ENCODE measurements at regions not wholly inside any gene's neighbourhood (a gene's known extent, or its start where the extent isn't known, plus 50 kb on each side); places are given as distances from the start of the nearest gene placed in this dataset.

DNA sequence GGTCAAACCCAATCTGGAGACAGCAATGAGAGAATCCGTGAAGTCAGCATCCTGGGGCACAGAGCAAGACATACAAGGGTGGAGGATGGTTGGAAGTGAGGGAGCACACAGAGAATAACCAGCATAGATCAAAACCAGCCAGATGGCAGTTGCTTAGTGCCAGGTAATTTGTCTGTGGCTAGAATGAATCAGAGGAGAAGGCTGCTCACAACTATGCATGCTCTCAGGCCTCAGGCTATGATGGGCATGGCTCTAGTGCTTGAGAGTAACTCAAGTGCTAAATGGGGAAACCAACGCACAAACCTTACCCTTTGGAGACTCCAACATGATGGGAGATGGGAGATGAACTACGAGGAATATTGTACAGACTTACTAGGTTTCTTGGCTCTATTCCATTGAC lies 160.8 kb downstream of the DMRT2 start:
- H3K4me1 ChIP-seq (ENCODE audit: control insufficient read depth in 2 of 2, insufficient read depth in 1 of 2, low read depth in 1 of 2, low read length in 2 of 2): no peaks in the 10 kb centered on the region
- no peaks in the 10 kb centered on the region for H3K79me1 ChIP-seq (ENCODE audit: low read depth, low read length)
- H3K27ac ChIP-seq (replicated peaks; ENCODE audit: low read length): no peak overlapping the region
- no peak overlapping the region for H2AFZ ChIP-seq (ENCODE audit: low read length)
- H3K9ac ChIP-seq (ENCODE audit: low read depth, low read length, poor library complexity): no peak overlapping the region
- no peaks in the 10 kb centered on the region for H3K27me3 ChIP-seq (ENCODE audit: control insufficient read depth in 3 of 3, insufficient read depth in 3 of 3, low read depth in 1 of 3, low read length in 3 of 3)
- no peak overlapping the region for H4K91ac ChIP-seq (ENCODE audit: low read depth, low read length, poor library complexity)
- no peak overlapping the region for H3K14ac ChIP-seq (ENCODE audit: low read length)
- no CpG with 5 or more reads among the region's 3 CpGs for WGBS, 2 donors (ENCODE audit: extremely low coverage in 2 of 2, insufficient read length in 2 of 2, insufficient replicate concordance in 1 of 2)
- H3K4ac ChIP-seq (ENCODE audit: low read length): no peak overlapping the region
- no peaks in the 10 kb centered on the region for H3K9me3 ChIP-seq (replicated peaks in 1 of 2; ENCODE audit: control insufficient read depth in 2 of 2, insufficient read depth in 1 of 2, low read depth in 1 of 2, low read length in 2 of 2)
- H2BK5ac ChIP-seq (ENCODE audit: low read length): no peak overlapping the region
- H4K8ac ChIP-seq (ENCODE audit: low read depth, low read length): no peak overlapping the region
- H2BK15ac ChIP-seq (ENCODE audit: low read length): no peak overlapping the region
- no peak overlapping the region for H2AK5ac ChIP-seq (ENCODE audit: low read depth, low read length)
- H3K4me2 ChIP-seq (ENCODE audit: insufficient read depth, low read length, poor library complexity, severe bottlenecking): no peak overlapping the region
- no peak overlapping the region for H3K23ac ChIP-seq (ENCODE audit: low read depth, low read length, poor library complexity)
- H3K36me3 ChIP-seq (replicated peaks in 1 of 2; ENCODE audit: control insufficient read depth in 2 of 2, insufficient read depth in 2 of 2, low read length in 2 of 2): no peaks in the 10 kb centered on the region
- no peak overlapping the region for H2BK12ac ChIP-seq (ENCODE audit: low read length)
- no peak for DNase-seq (ENCODE audit: low spot score)
- no peak overlapping the region for H3K4me3 ChIP-seq (ENCODE audit: low read length in 2 of 2)
- no peak overlapping the region for H2BK120ac ChIP-seq (ENCODE audit: low read depth, low read length)
- H3K18ac ChIP-seq (ENCODE audit: low read length): no peak overlapping the region

DNA sequence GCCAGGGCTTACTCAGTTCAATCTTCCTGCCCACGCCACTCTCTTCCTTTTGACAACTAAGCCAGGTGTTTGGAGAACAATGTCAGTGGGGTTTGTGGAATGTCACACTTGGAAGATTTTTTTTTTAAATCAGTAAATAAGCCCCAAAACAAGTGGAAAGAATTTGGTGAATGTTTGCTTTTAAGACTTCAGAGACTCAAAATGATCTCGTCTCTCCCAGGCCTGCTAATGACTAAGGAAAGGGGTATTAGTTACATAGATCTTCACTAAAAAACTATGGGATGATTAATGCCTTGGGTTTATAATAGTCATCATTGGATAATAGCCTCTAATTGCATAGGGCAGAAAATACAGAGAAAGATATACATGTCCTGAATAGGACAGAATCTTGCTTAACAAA lies 166.4 kb downstream of the DMRT2 start:
- no peak for DNase-seq (ENCODE audit: low spot score)
- Histone ChIP-seq H3K9ac (ENCODE audit: low read depth, low read length, poor library complexity) (no peak overlapping the region), H2BK5ac (ENCODE audit: low read length) (no peak overlapping the region), H3K27ac (replicated peaks; ENCODE audit: low read length) (no peak overlapping the region), H3K4me3 (ENCODE audit: low read length in 2 of 2) (no peak overlapping the region), H3K4ac (ENCODE audit: low read length) (no peak overlapping the region), H3K4me1 (ENCODE audit: control insufficient read depth in 2 of 2, insufficient read depth in 1 of 2, low read depth in 1 of 2, low read length in 2 of 2) (peaks cover 0 to 5% of the 10 kb centered on the region in 2 donors), H4K8ac (ENCODE audit: low read depth, low read length) (no peak overlapping the region), H3K27me3 (ENCODE audit: control insufficient read depth in 3 of 3, insufficient read depth in 3 of 3, low read depth in 1 of 3, low read length in 3 of 3) (no peaks in the 10 kb centered on the region), H3K18ac (ENCODE audit: low read length) (no peak overlapping the region), H4K91ac (ENCODE audit: low read depth, low read length, poor library complexity) (no peak overlapping the region), H2BK12ac (ENCODE audit: low read length) (no peak overlapping the region), H3K9me3 (replicated peaks in 1 of 2; ENCODE audit: control insufficient read depth in 2 of 2, insufficient read depth in 1 of 2, low read depth in 1 of 2, low read length in 2 of 2) (no peaks in the 10 kb centered on the region), H2AK5ac (ENCODE audit: low read depth, low read length) (no peak overlapping the region), H3K79me1 (ENCODE audit: low read depth, low read length) (no peaks in the 10 kb centered on the region), H3K14ac (ENCODE audit: low read length) (no peak overlapping the region), H2AFZ (ENCODE audit: low read length) (no peak overlapping the region), H2BK120ac (ENCODE audit: low read depth, low read length) (no peak overlapping the region), H3K4me2 (ENCODE audit: insufficient read depth, low read length, poor library complexity, severe bottlenecking) (no peak overlapping the region), H2BK15ac (ENCODE audit: low read length) (no peak overlapping the region), H3K23ac (ENCODE audit: low read depth, low read length, poor library complexity) (no peak overlapping the region), H3K36me3 (replicated peaks in 1 of 2; ENCODE audit: control insufficient read depth in 2 of 2, insufficient read depth in 2 of 2, low read length in 2 of 2) (no peaks in the 10 kb centered on the region)
- WGBS, 2 donors (ENCODE audit: extremely low coverage in 2 of 2, insufficient read length in 2 of 2, insufficient replicate concordance in 1 of 2): no CpG with 5 or more reads among the region's 2 CpGs

DNA sequence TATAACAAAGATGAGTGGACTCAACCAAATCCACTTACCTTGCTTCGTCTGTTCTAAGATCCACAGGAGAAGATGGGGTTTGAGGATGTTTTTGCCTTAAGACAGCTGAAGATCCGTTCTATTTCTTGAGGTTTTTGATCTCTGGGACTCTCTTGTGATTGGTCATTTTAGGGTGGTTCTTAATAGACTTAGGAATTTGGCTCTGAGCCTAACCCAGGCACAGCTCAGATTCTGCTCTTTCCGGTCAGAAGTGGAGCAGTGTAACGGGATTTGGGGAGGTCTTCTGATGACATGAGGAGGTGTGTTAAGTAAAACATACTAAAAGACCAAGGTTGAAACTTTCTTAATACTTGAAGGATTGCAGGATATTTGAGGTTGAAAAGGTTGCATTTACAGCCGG lies 166.9 kb downstream of the DMRT2 start:
- H2BK12ac ChIP-seq (ENCODE audit: low read length): no peak overlapping the region
- peaks cover 3% of the 10 kb centered on the region for H3K79me1 ChIP-seq (ENCODE audit: low read depth, low read length)
- H2BK120ac ChIP-seq (ENCODE audit: low read depth, low read length): no peak overlapping the region
- H2AK5ac ChIP-seq (ENCODE audit: low read depth, low read length): no peak overlapping the region
- H3K9me3 ChIP-seq (replicated peaks in 1 of 2; ENCODE audit: control insufficient read depth in 2 of 2, insufficient read depth in 1 of 2, low read depth in 1 of 2, low read length in 2 of 2): no peaks in the 10 kb centered on the region
- DNase-seq (ENCODE audit: low spot score): no peak
- no peaks in the 10 kb centered on the region for H3K27me3 ChIP-seq (ENCODE audit: control insufficient read depth in 3 of 3, insufficient read depth in 3 of 3, low read depth in 1 of 3, low read length in 3 of 3)
- no peak overlapping the region for H3K4me3 ChIP-seq (ENCODE audit: low read length in 2 of 2)
- no peak overlapping the region for H3K9ac ChIP-seq (ENCODE audit: low read depth, low read length, poor library complexity)
- H2BK5ac ChIP-seq (ENCODE audit: low read length): no peak overlapping the region
- H3K4me2 ChIP-seq (ENCODE audit: insufficient read depth, low read length, poor library complexity, severe bottlenecking): no peak overlapping the region
- no peak overlapping the region for H3K4ac ChIP-seq (ENCODE audit: low read length)
- no peak overlapping the region for H3K27ac ChIP-seq (replicated peaks; ENCODE audit: low read length)
- H3K14ac ChIP-seq (ENCODE audit: low read length): no peak overlapping the region
- no peak overlapping the region for H3K18ac ChIP-seq (ENCODE audit: low read length)
- H3K23ac ChIP-seq (ENCODE audit: low read depth, low read length, poor library complexity): no peak overlapping the region
- H4K8ac ChIP-seq (ENCODE audit: low read depth, low read length): no peak overlapping the region
- H3K4me1 ChIP-seq (ENCODE audit: control insufficient read depth in 2 of 2, insufficient read depth in 1 of 2, low read depth in 1 of 2, low read length in 2 of 2): peaks cover 0 to 5% of the 10 kb centered on the region in 2 donors
- H4K91ac ChIP-seq (ENCODE audit: low read depth, low read length, poor library complexity): no peak overlapping the region
- H3K36me3 ChIP-seq (replicated peaks in 1 of 2; ENCODE audit: control insufficient read depth in 2 of 2, insufficient read depth in 2 of 2, low read length in 2 of 2): no peaks in the 10 kb centered on the region
- H2BK15ac ChIP-seq (ENCODE audit: low read length): no peak overlapping the region
- WGBS, 2 donors (ENCODE audit: extremely low coverage in 2 of 2, insufficient read length in 2 of 2, insufficient replicate concordance in 1 of 2): no CpG with 5 or more reads among the region's 5 CpGs
- no peak overlapping the region for H2AFZ ChIP-seq (ENCODE audit: low read length)

DNA sequence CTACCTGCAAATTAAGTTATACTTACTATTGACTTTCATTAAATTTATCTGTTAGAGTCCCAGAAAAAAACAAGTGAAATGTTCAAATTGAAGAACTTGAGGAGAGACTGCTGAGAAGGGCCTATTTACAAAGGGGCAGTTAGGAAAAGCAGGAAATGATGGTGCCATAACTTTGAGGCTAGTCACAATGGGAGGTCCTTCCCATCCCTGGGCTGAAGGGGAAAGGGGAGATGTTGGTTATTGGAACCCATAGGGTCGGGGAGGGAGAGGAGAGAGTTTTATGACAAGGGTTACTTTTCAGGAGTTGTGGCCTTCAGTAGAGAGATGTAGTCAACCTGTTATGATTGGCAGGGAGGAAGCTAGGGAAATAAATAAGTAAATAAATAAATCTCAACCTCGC lies 169.1 kb downstream of the DMRT2 start:
- Histone ChIP-seq H2AK5ac (ENCODE audit: low read depth, low read length) (no peak overlapping the region), H3K27ac (replicated peaks; ENCODE audit: low read length) (no peak overlapping the region), H2BK120ac (ENCODE audit: low read depth, low read length) (no peak overlapping the region), H2BK5ac (ENCODE audit: low read length) (no peak overlapping the region), H4K8ac (ENCODE audit: low read depth, low read length) (no peak overlapping the region), H3K9ac (ENCODE audit: low read depth, low read length, poor library complexity) (no peak overlapping the region), H2AFZ (ENCODE audit: low read length) (no peak overlapping the region), H3K4ac (ENCODE audit: low read length) (no peak overlapping the region), H3K27me3 (ENCODE audit: control insufficient read depth in 3 of 3, insufficient read depth in 3 of 3, low read depth in 1 of 3, low read length in 3 of 3) (no peaks in the 10 kb centered on the region), H3K79me1 (ENCODE audit: low read depth, low read length) (peaks cover 3% of the 10 kb centered on the region), H3K18ac (ENCODE audit: low read length) (no peak overlapping the region), H3K4me2 (ENCODE audit: insufficient read depth, low read length, poor library complexity, severe bottlenecking) (no peak overlapping the region), H3K4me3 (ENCODE audit: low read length in 2 of 2) (no peak overlapping the region), H2BK12ac (ENCODE audit: low read length) (no peak overlapping the region), H3K4me1 (ENCODE audit: control insufficient read depth in 2 of 2, insufficient read depth in 1 of 2, low read depth in 1 of 2, low read length in 2 of 2) (peaks cover 0 to 5% of the 10 kb centered on the region in 2 donors), H3K23ac (ENCODE audit: low read depth, low read length, poor library complexity) (no peak overlapping the region), H3K36me3 (replicated peaks in 1 of 2; ENCODE audit: control insufficient read depth in 2 of 2, insufficient read depth in 2 of 2, low read length in 2 of 2) (no peaks in the 10 kb centered on the region), H3K9me3 (replicated peaks in 1 of 2; ENCODE audit: control insufficient read depth in 2 of 2, insufficient read depth in 1 of 2, low read depth in 1 of 2, low read length in 2 of 2) (no peaks in the 10 kb centered on the region), H4K91ac (ENCODE audit: low read depth, low read length, poor library complexity) (no peak overlapping the region), H2BK15ac (ENCODE audit: low read length) (no peak overlapping the region), H3K14ac (ENCODE audit: low read length) (no peak overlapping the region)
- no peak for DNase-seq (ENCODE audit: low spot score)
- no CpG with 5 or more reads among the region's 2 CpGs for WGBS, 2 donors (ENCODE audit: extremely low coverage in 2 of 2, insufficient read length in 2 of 2, insufficient replicate concordance in 1 of 2)

All from neuronal stem cell (in vitro differentiated cells).